Thyroid gland (tissue), 4 donors: ENCODE measurements at regions not wholly inside any gene's neighbourhood (a gene's known extent, or its start where the extent isn't known, plus 50 kb on each side); places are given as distances from the start of the nearest gene placed in this dataset.
"Not testable (repeated sequence)": the region's sequence is repeated elsewhere in the genome, so short reads cannot be mapped to it uniquely, and the experiment has no call there.

ENCODE experiments used
- CTCF ChIP-seq, 6 experiments: fragments of 200-600 bp in 3 of 6; fragments of 450-650 bp in 3 of 6; sonication (generic) in 3 of 6; IDR thresholded peaks; one replicate each; pipeline ENCODE4 v1.5.1; 2016 to 2019; ENCODE audit warnings: antibody characterized with exemption in 6 of 6, mild to moderate bottlenecking in 2 of 6, inconsistent platforms in 1 of 6, moderate library complexity in 1 of 6
- POLR2A ChIP-seq, 2 donors: fragments of 450-650 bp; IDR thresholded peaks; one replicate each; pipeline ENCODE4 v1.6.1; 2017; ENCODE audit warnings: antibody characterized with exemption in 2 of 2, mild to moderate bottlenecking in 2 of 2, moderate library complexity in 1 of 2

- TF ChIP-seq CTCF, POLR2A (IDR thresholded peaks at IDR 0.05): not testable (repeated sequence)
Measured at GRCh38 chr10:46784665-46785064, 126.6 kb upstream of the PTPN20 start.
